Neural cell (in vitro differentiated cells): ENCODE measurements at regions not wholly inside any gene's neighbourhood (a gene's known extent, or its start where the extent isn't known, plus 50 kb on each side); places are given as distances from the start of the nearest gene placed in this dataset.

Experiments used
- H2AFZ ChIP-seq: fragments of 200-600, 300-800 bp; sonication (generic), shearing (Covaris generic); 2 replicates; pipeline ENCODE4 v1.6.0; 2014; ENCODE audit warnings: low read depth, mild to moderate bottlenecking, antibody characterized with exemption, low read length, moderate library complexity
- H3F3A ChIP-seq: fragments of 200-600 bp; shearing (Covaris generic); 2 replicates; pipeline ENCODE4 v1.6.1; 2016; ENCODE audit warnings: mild to moderate bottlenecking, moderate library complexity, mixed read lengths, antibody characterized with exemption, low read length; ENCODE audit not compliant: insufficient read depth, poor library complexity, severe bottlenecking
- H3K27ac ChIP-seq: fragments of 200-600, 300-800 bp; sonication (generic), shearing (Covaris generic); 2 replicates; pipeline ENCODE4 v1.5.1; 2014; ENCODE audit warnings: mild to moderate bottlenecking, low read length, moderate library complexity
- H3K27me3 ChIP-seq: fragments of 300-800, 200-600 bp; sonication (generic), shearing (Covaris generic); 2 replicates; pipeline ENCODE4 v1.6.0; 2014; ENCODE audit warnings: mild to moderate bottlenecking, low read depth, low read length, moderate library complexity; ENCODE audit not compliant: insufficient read depth
- H3K36me3 ChIP-seq: fragments of 300-800, 200-600 bp; sonication (generic), shearing (Covaris generic); 2 replicates; pipeline ENCODE4 v1.5.1; 2014; ENCODE audit warnings: mild to moderate bottlenecking, antibody characterized with exemption, low read length, moderate library complexity; ENCODE audit not compliant: insufficient read depth
- H3K4me2 ChIP-seq: fragments of 300-800, 200-600 bp; sonication (generic), shearing (Covaris generic); 2 replicates; pipeline ENCODE4 v1.6.0; 2014; ENCODE audit warnings: mild to moderate bottlenecking, low read length
- H3K4me3 ChIP-seq: fragments of 300-800, 200-600 bp; sonication (generic), shearing (Covaris generic); 2 replicates; pipeline ENCODE4 v1.5.1; 2014; ENCODE audit warnings: mild to moderate bottlenecking, low read length, moderate library complexity
- H3K79me2 ChIP-seq: fragments of 200-600 bp; shearing (Covaris generic); replicated peaks from 2 replicates; pipeline ENCODE4 v1.6.0; 2014; ENCODE audit warnings: mild to moderate bottlenecking, low read length, moderate library complexity; ENCODE audit not compliant: insufficient read depth
- H3K9ac ChIP-seq: fragments of 300-800, 200-600 bp; sonication (generic), shearing (Covaris generic); 2 replicates; pipeline ENCODE4 v1.6.1; 2016; ENCODE audit warnings: mild to moderate bottlenecking, low read length, mixed read lengths
- H3K9me2 ChIP-seq: fragments of 200-600 bp; shearing (Covaris generic); 2 replicates; pipeline ENCODE4 v1.6.1; 2016; ENCODE audit warnings: mild to moderate bottlenecking, low read length, mixed read lengths; ENCODE audit not compliant: insufficient read depth
- H3K9me3 ChIP-seq: fragments of 200-600, 300-800 bp; sonication (generic), shearing (Covaris generic); 2 replicates; pipeline ENCODE4 v1.6.1; 2016; ENCODE audit warnings: mild to moderate bottlenecking, mixed run types, low read length, moderate library complexity, mixed read lengths
- H4K20me1 ChIP-seq: fragments of 200-600 bp; shearing (Covaris generic); 2 replicates; pipeline ENCODE4 v1.6.1; 2016; ENCODE audit warnings: mild to moderate bottlenecking, mixed run types; ENCODE audit not compliant: insufficient read depth
- CTCF ChIP-seq: fragments of 450-650 bp; IDR thresholded peaks from 2 replicates; pipeline ENCODE4 v1.5.1; 2014; ENCODE audit warnings: antibody characterized with exemption, mild to moderate bottlenecking, moderate library complexity; ENCODE audit not compliant: poor library complexity, severe bottlenecking
- EP300 ChIP-seq: fragments of 450-650 bp; conservative IDR thresholded peaks from 2 replicates; pipeline ENCODE4 v1.6.1; 2014; ENCODE audit warnings: antibody characterized with exemption, mild to moderate bottlenecking, moderate library complexity; ENCODE audit not compliant: poor library complexity, severe bottlenecking
- EZH2 ChIP-seq: fragments of 200-600, 300-800 bp; shearing (Covaris generic), sonication (generic); IDR thresholded peaks from 2 replicates; pipeline ENCODE4 v1.6.1; 2014; ENCODE audit warnings: antibody characterized with exemption, low read length, borderline replicate concordance, mild to moderate bottlenecking; ENCODE audit not compliant: insufficient read depth, poor library complexity, severe bottlenecking
- MXI1 ChIP-seq: fragments of 450-650 bp; conservative IDR thresholded peaks from 2 replicates; pipeline ENCODE4 v1.6.1; 2014; ENCODE audit warnings: antibody characterized with exemption, mild to moderate bottlenecking; ENCODE audit not compliant: poor library complexity, severe bottlenecking
- POLR2AphosphoS5 ChIP-seq: IDR thresholded peaks from 2 replicates; pipeline ENCODE4 v1.6.1; 2012
- RAD21 ChIP-seq: fragments of 450-650 bp; conservative IDR thresholded peaks from 2 replicates; pipeline ENCODE4 v1.6.1; 2014; ENCODE audit warnings: antibody characterized with exemption, mild to moderate bottlenecking, moderate library complexity
- REST ChIP-seq: IDR thresholded peaks from 2 replicates; pipeline ENCODE4 v1.6.1; 2012; ENCODE audit warnings: borderline replicate concordance
- SMC3 ChIP-seq: fragments of 450-650 bp; conservative IDR thresholded peaks from 2 replicates; pipeline ENCODE4 v1.6.1; 2014; ENCODE audit warnings: antibody characterized with exemption, mild to moderate bottlenecking, moderate library complexity; ENCODE audit not compliant: poor library complexity
- TAF1 ChIP-seq: IDR thresholded peaks from 2 replicates; pipeline ENCODE4 v1.6.1; 2012; ENCODE audit warnings: low read depth

GRCh38 chr2:10221443-10221842 lies 81.3 kb upstream of the HPCAL1 start:
- no peaks in the 10 kb centered on the region for H3K79me2 ChIP-seq
- no peaks in the 10 kb centered on the region for H3K9me2 ChIP-seq
- H3K4me3 ChIP-seq, result no peak overlapping the region
- no peaks in the 10 kb centered on the region for H3K36me3 ChIP-seq
- no peaks in the 10 kb centered on the region for H4K20me1 ChIP-seq
- no peaks in the 10 kb centered on the region for H3K9me3 ChIP-seq
- H3F3A ChIP-seq, result no peaks in the 10 kb centered on the region
- H3K4me2 ChIP-seq, result no peak overlapping the region
- TF ChIP-seq TAF1 (no peak), POLR2AphosphoS5 (peak; percentile 67)
- H3K9ac ChIP-seq, result no peak overlapping the region
- no peak overlapping the region for H3K27ac ChIP-seq
- no peaks in the 10 kb centered on the region for H3K27me3 ChIP-seq
- no peak overlapping the region for H2AFZ ChIP-seq

GRCh38 chr2:10221976-10222870 lies 80.5 kb upstream of the HPCAL1 start:
- Histone ChIP-seq H3K4me3 (no peak overlapping the region), H3K9ac (no peak overlapping the region), H3K9me2 (no peaks in the 10 kb centered on the region), H3K4me2 (no peak overlapping the region), H3K27me3 (no peaks in the 10 kb centered on the region), H3K36me3 (no peaks in the 10 kb centered on the region), H3K27ac (no peak overlapping the region), H3K79me2 (no peaks in the 10 kb centered on the region), H3F3A (no peaks in the 10 kb centered on the region), H2AFZ (no peak overlapping the region), H4K20me1 (no peaks in the 10 kb centered on the region), H3K9me3 (no peaks in the 10 kb centered on the region)
- no peak for TF ChIP-seq EP300

GRCh38 chr2:10223471-10223870 lies 79.2 kb upstream of the HPCAL1 start:
- no peak overlapping the region for H3K9ac ChIP-seq
- no peaks in the 10 kb centered on the region for H3K79me2 ChIP-seq
- no peak overlapping the region for H3K4me3 ChIP-seq
- no peaks in the 10 kb centered on the region for H3K9me3 ChIP-seq
- H3K27ac ChIP-seq, result no peak overlapping the region
- H2AFZ ChIP-seq, result no peak overlapping the region
- H3K27me3 ChIP-seq, result no peaks in the 10 kb centered on the region
- no peaks in the 10 kb centered on the region for H3F3A ChIP-seq
- H3K4me2 ChIP-seq, result no peak overlapping the region
- no peaks in the 10 kb centered on the region for H3K9me2 ChIP-seq
- H3K36me3 ChIP-seq, result no peaks in the 10 kb centered on the region
- H4K20me1 ChIP-seq, result no peaks in the 10 kb centered on the region
- TF ChIP-seq MXI1 (no peak), RAD21 (no peak), CTCF (no peak), EP300 (no peak), POLR2AphosphoS5 (no peak), TAF1 (no peak), REST (no peak), SMC3 (no peak), EZH2 (no peak)
